UCSD-AML1 (cell line): ENCODE measurements at regions not wholly inside any gene's neighbourhood (a gene's known extent, or its start where the extent isn't known, plus 50 kb on each side); places are given as distances from the start of the nearest gene placed in this dataset.

Experiments used
- DNase-seq: peaks from one replicate; lab custom pipeline; 2025; ENCODE audit not compliant: unreplicated experiment; lab: John Stamatoyannopoulos, UW

GRCh38 chr10:124265776-124266467 is 152.8 kb downstream of the OAT start:
- DNase-seq, result no peak

- no peak for DNase-seq
These were observed 153.4 kb downstream of the OAT start for GRCh38 chr10:124265391-124265745.

GRCh38 chr10:124264711-124265390 is 153.9 kb downstream of the OAT start:
- no peak for DNase-seq

- DNase-seq, result no peak
These were observed 154.5 kb downstream of the OAT start for GRCh38 chr10:124264271-124264670.

- no peak for DNase-seq
These were observed 155.0 kb downstream of the OAT start for GRCh38 chr10:124263726-124264125.

- DNase-seq, result no peak
These were observed 155.8 kb downstream of the OAT start for GRCh38 chr10:124262971-124263370.

GRCh38 chr10:124262234-124262865 is 156.4 kb downstream of the OAT start:
- no peak for DNase-seq

GRCh38 chr10:124259139-124259825 is 159.4 kb downstream of the OAT start:
- peak; percentile 51 for DNase-seq

- DNase-seq, result no peak
These were observed 160.9 kb downstream of the OAT start for GRCh38 chr10:124257781-124258180.

GRCh38 chr10:124256151-124256550 is 162.6 kb downstream of the OAT start:
- DNase-seq, result no peak

GRCh38 chr10:124255556-124255955 is 162.2 kb upstream of the CHST15 start:
- DNase-seq, result no peak

- DNase-seq, result no peak
These were observed 161.1 kb upstream of the CHST15 start for GRCh38 chr10:124254490-124254889.

GRCh38 chr10:124253006-124253405 is 159.6 kb upstream of the CHST15 start:
- DNase-seq, result no peak

GRCh38 chr10:124252097-124252715 is 158.8 kb upstream of the CHST15 start:
- DNase-seq, result no peak

GRCh38 chr10:124251317-124252065 is 158.1 kb upstream of the CHST15 start:
- DNase-seq, result no peak

- no peak for DNase-seq
These were observed 157.1 kb upstream of the CHST15 start for GRCh38 chr10:124250506-124250905.

GRCh38 chr10:124249812-124250432 is 156.5 kb upstream of the CHST15 start:
- no peak for DNase-seq

GRCh38 chr10:124249196-124249595 is 155.8 kb upstream of the CHST15 start:
- DNase-seq, result no peak

- DNase-seq, result no peak
These were observed 155.0 kb upstream of the CHST15 start for GRCh38 chr10:124248056-124249045.
